ENCODE measurements at regions not wholly inside any gene's neighbourhood (a gene's known extent, or its start where the extent isn't known, plus 50 kb on each side); places are given as distances from the start of the nearest gene placed in this dataset.

DNA sequence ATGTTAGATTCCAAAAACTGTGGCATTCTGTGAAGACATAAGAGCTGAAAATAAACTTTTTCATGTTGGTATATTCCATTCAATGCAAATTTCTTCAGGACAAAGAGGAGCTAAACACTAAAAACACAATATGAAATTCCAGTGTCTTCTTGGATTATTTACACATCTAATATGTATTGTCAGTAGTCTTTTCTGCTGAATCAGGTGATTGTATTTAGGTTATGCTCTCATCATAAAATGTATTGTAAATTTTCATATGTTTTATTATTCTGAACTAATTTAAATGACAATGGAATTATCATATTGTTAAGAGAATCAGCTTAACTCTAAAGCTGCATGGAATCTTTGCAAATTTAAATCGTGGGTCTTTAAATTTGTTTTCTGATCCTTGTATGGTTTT, 526.7 kb downstream of the PDHA2 start:
- Histone ChIP-seq H3K27ac (ENCODE audit: control insufficient read depth, insufficient read depth, low read length) (no peak overlapping the region), H2AFZ (ENCODE audit: control insufficient read depth, low read length) (no peak overlapping the region), H3K9me1 (ENCODE audit: control insufficient read depth, extremely low read depth, insufficient read depth, low read length) (no peaks in the 10 kb centered on the region), H3K9me3 (ENCODE audit: control insufficient read depth, low read depth, low read length) (no peaks in the 10 kb centered on the region), H3K4me2 (ENCODE audit: control insufficient read depth, extremely low read depth, insufficient read depth, low read depth, low read length) (no peak overlapping the region), H3K4me3 (ENCODE audit: control insufficient read depth in 2 of 3, extremely low read depth in 1 of 3, insufficient read depth in 2 of 3, low read depth in 1 of 3, low read length in 3 of 3) (no peak overlapping the region), H3K36me3 (ENCODE audit: control insufficient read depth in 2 of 2, extremely low read depth in 1 of 2, insufficient read depth in 2 of 2, low read length in 2 of 2) (no peaks in the 10 kb centered on the region), H3K4me1 (ENCODE audit: control insufficient read depth, extremely low read depth, insufficient read depth, low read length) (no peaks in the 10 kb centered on the region), H4K20me1 (ENCODE audit: control insufficient read depth, extremely low read depth, insufficient read depth, low read length) (no peaks in the 10 kb centered on the region), H3K27me3 (ENCODE audit: control insufficient read depth, extremely low read depth, insufficient read depth, low read length) (no peaks in the 10 kb centered on the region), H3K79me2 (ENCODE audit: control insufficient read depth, insufficient read depth, low read length) (no peaks in the 10 kb centered on the region), H3K9ac (ENCODE audit: control insufficient read depth, extremely low read depth, insufficient read depth, low read length) (no peak overlapping the region)
- dilution Hi-C loops (cut with MboI; ENCODE audit: extremely low pct_ligation_motif_present, low sequenced_read_pairs), result no loop called here
- FAIRE-seq, result no peak
- TF ChIP-seq, protein P1, sequence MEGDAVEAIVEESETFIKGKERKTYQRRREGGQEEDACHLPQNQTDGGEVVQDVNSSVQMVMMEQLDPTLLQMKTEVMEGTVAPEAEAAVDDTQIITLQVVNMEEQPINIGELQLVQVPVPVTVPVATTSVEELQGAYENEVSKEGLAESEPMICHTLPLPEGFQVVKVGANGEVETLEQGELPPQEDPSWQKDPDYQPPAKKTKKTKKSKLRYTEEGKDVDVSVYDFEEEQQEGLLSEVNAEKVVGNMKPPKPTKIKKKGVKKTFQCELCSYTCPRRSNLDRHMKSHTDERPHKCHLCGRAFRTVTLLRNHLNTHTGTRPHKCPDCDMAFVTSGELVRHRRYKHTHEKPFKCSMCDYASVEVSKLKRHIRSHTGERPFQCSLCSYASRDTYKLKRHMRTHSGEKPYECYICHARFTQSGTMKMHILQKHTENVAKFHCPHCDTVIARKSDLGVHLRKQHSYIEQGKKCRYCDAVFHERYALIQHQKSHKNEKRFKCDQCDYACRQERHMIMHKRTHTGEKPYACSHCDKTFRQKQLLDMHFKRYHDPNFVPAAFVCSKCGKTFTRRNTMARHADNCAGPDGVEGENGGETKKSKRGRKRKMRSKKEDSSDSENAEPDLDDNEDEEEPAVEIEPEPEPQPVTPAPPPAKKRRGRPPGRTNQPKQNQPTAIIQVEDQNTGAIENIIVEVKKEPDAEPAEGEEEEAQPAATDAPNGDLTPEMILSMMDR (optimal IDR thresholded peaks at IDR 0.05 in 1 of 3, IDR thresholded peaks at IDR 0.05 in 1 of 3, conservative IDR thresholded peaks at IDR 0.05 in 1 of 3; ENCODE audit: extremely low read depth in 1 of 3, insufficient read depth in 2 of 3, low read length in 3 of 3), result no peak
- no peak for TF ChIP-seq EZH2 (IDR thresholded peaks at IDR 0.05; ENCODE audit: low read length)
- no peak for DNase-seq (ENCODE audit: low read depth, low spot score)

DNA sequence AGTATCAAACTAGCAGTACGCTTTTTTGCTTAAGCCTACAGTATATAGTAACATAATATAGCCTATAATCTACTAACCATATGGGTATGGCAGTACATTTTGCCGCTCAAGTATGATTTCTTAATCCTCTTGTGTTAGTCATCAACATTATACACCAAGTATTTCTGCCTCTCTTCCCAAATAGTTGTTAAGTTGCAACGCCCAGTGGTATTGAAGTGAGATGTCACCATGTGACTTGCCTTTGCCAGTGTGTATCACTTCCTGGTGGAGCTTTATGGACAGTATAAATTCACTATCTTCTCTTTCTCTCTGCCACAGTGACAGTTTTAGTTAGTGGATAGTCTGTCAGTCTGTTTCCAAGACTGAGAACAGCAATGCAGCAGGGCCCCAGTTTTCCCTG, 535.5 kb downstream of the PDHA2 start:
- no peaks in the 10 kb centered on the region for H3K27me3 ChIP-seq (ENCODE audit: control insufficient read depth, extremely low read depth, insufficient read depth, low read length)
- no peaks in the 10 kb centered on the region for H3K79me2 ChIP-seq (ENCODE audit: control insufficient read depth, insufficient read depth, low read length)
- no peaks in the 10 kb centered on the region for H3K9me1 ChIP-seq (ENCODE audit: control insufficient read depth, extremely low read depth, insufficient read depth, low read length)
- no peak overlapping the region for H2AFZ ChIP-seq (ENCODE audit: control insufficient read depth, low read length)
- no peak overlapping the region for H3K9ac ChIP-seq (ENCODE audit: control insufficient read depth, extremely low read depth, insufficient read depth, low read length)
- no peak overlapping the region for H3K27ac ChIP-seq (ENCODE audit: control insufficient read depth, insufficient read depth, low read length)
- H3K36me3 ChIP-seq (ENCODE audit: control insufficient read depth in 2 of 2, extremely low read depth in 1 of 2, insufficient read depth in 2 of 2, low read length in 2 of 2), result no peaks in the 10 kb centered on the region
- no peak for DNase-seq (ENCODE audit: low read depth, low spot score)
- no peak overlapping the region for H3K4me3 ChIP-seq (ENCODE audit: control insufficient read depth in 2 of 3, extremely low read depth in 1 of 3, insufficient read depth in 2 of 3, low read depth in 1 of 3, low read length in 3 of 3)
- no peaks in the 10 kb centered on the region for H3K4me1 ChIP-seq (ENCODE audit: control insufficient read depth, extremely low read depth, insufficient read depth, low read length)
- no peak for FAIRE-seq
- TF ChIP-seq, protein P1 (optimal IDR thresholded peaks at IDR 0.05 in 1 of 3, IDR thresholded peaks at IDR 0.05 in 1 of 3, conservative IDR thresholded peaks at IDR 0.05 in 1 of 3; ENCODE audit: extremely low read depth in 1 of 3, insufficient read depth in 2 of 3, low read length in 3 of 3), result no peak
- no peak for TF ChIP-seq EZH2 (IDR thresholded peaks at IDR 0.05; ENCODE audit: low read length)
- H3K4me2 ChIP-seq (ENCODE audit: control insufficient read depth, extremely low read depth, insufficient read depth, low read depth, low read length), result no peak overlapping the region
- dilution Hi-C loops (cut with MboI; ENCODE audit: extremely low pct_ligation_motif_present, low sequenced_read_pairs), result no loop called here
- H4K20me1 ChIP-seq (ENCODE audit: control insufficient read depth, extremely low read depth, insufficient read depth, low read length), result no peaks in the 10 kb centered on the region
- no peaks in the 10 kb centered on the region for H3K9me3 ChIP-seq (ENCODE audit: control insufficient read depth, low read depth, low read length)

All from keratinocyte (primary cell).